ENCODE measurements at regions not wholly inside any gene's neighbourhood (a gene's known extent, or its start where the extent isn't known, plus 50 kb on each side); places are given as distances from the start of the nearest gene placed in this dataset.
"Not testable (repeated sequence)": the region's sequence is repeated elsewhere in the genome, so short reads cannot be mapped to it uniquely, and the experiment has no call there.

GRCh38 chr18:47682876-47683275, 247.6 kb downstream of the SMAD2 start:
- no peak for DNase-seq (ENCODE audit: low read depth in 2 of 3, low spot score in 1 of 3)

GRCh38 chr18:47680488-47680887, 250.0 kb downstream of the SMAD2 start:
- DNase-seq (ENCODE audit: low read depth in 2 of 3, low spot score in 1 of 3) = no peak

- DNase-seq (ENCODE audit: low read depth in 2 of 3, low spot score in 1 of 3) = no peak
Observed at GRCh38 chr18:47679864-47680263, 250.6 kb downstream of the SMAD2 start.

GRCh38 chr18:47677952-47678351, 252.5 kb downstream of the SMAD2 start:
- DNase-seq (ENCODE audit: low read depth in 2 of 3, low spot score in 1 of 3) = no peak

GRCh38 chr18:47669815-47670214, 260.6 kb downstream of the SMAD2 start:
- no peak for DNase-seq (ENCODE audit: low read depth in 2 of 3, low spot score in 1 of 3)

GRCh38 chr18:47658498-47658897, 272.0 kb downstream of the SMAD2 start:
- no peak for DNase-seq (ENCODE audit: low read depth in 2 of 3, low spot score in 1 of 3)

GRCh38 chr18:47654988-47655387, 275.5 kb downstream of the SMAD2 start:
- no peak for DNase-seq (ENCODE audit: low read depth in 2 of 3, low spot score in 1 of 3)

- DNase-seq (ENCODE audit: low read depth in 2 of 3, low spot score in 1 of 3) = no peak
Observed at GRCh38 chr18:47644896-47645295, 285.6 kb downstream of the SMAD2 start.

- not testable (repeated sequence) for DNase-seq (ENCODE audit: low read depth in 2 of 3, low spot score in 1 of 3)
Observed at GRCh38 chr18:47637551-47637950, 292.9 kb downstream of the SMAD2 start.

- no peak for DNase-seq (ENCODE audit: low read depth in 2 of 3, low spot score in 1 of 3)
Observed at GRCh38 chr18:47635416-47635815, 295.0 kb downstream of the SMAD2 start.

- DNase-seq (ENCODE audit: low read depth in 2 of 3, low spot score in 1 of 3) = no peak
Observed at GRCh38 chr18:47632970-47633635, 297.4 kb downstream of the SMAD2 start.

- no peak for DNase-seq (ENCODE audit: low read depth in 2 of 3, low spot score in 1 of 3)
Observed at GRCh38 chr18:47628893-47629292, 301.6 kb downstream of the SMAD2 start.

GRCh38 chr18:47628240-47628781, 302.1 kb downstream of the SMAD2 start:
- DNase-seq (ENCODE audit: low read depth in 2 of 3, low spot score in 1 of 3) = no peak

- no peak for DNase-seq (ENCODE audit: low read depth in 2 of 3, low spot score in 1 of 3)
Observed at GRCh38 chr18:47627030-47627429, 303.4 kb downstream of the SMAD2 start.

GRCh38 chr18:47619771-47620448, 310.5 kb downstream of the SMAD2 start:
- no peak for DNase-seq (ENCODE audit: low read depth in 2 of 3, low spot score in 1 of 3)

GRCh38 chr18:47618758-47619157, 311.7 kb downstream of the SMAD2 start:
- DNase-seq (ENCODE audit: low read depth in 2 of 3, low spot score in 1 of 3) = no peak

GRCh38 chr18:47615043-47615442, 315.4 kb downstream of the SMAD2 start:
- DNase-seq (ENCODE audit: low read depth in 2 of 3, low spot score in 1 of 3) = no peak

GRCh38 chr18:47613929-47614328, 316.5 kb downstream of the SMAD2 start:
- no peak for DNase-seq (ENCODE audit: low read depth in 2 of 3, low spot score in 1 of 3)

GRCh38 chr18:47611649-47612048, 318.8 kb downstream of the SMAD2 start:
- no peak for DNase-seq (ENCODE audit: low read depth in 2 of 3, low spot score in 1 of 3)

GRCh38 chr18:47606526-47606925, 323.9 kb downstream of the SMAD2 start:
- no peak for DNase-seq (ENCODE audit: low read depth in 2 of 3, low spot score in 1 of 3)

GRCh38 chr18:47605093-47605492, 325.4 kb downstream of the SMAD2 start:
- no peak for DNase-seq (ENCODE audit: low read depth in 2 of 3, low spot score in 1 of 3)

- no peak for DNase-seq (ENCODE audit: low read depth in 2 of 3, low spot score in 1 of 3)
Observed at GRCh38 chr18:47604021-47604420, 326.4 kb downstream of the SMAD2 start.

- no peak for DNase-seq (ENCODE audit: low read depth in 2 of 3, low spot score in 1 of 3)
Observed at GRCh38 chr18:47603158-47603557, 327.3 kb downstream of the SMAD2 start.

Data from stimulated activated CD4-positive, alpha-beta T cell treated with anti-CD3 and anti-CD28 coated beads, Interleukin-12 subunit alpha, Interleukin-12 subunit beta, amount 100 ng/mL, for 48 hours (primary cell).